Kidney glomerular epithelial cell (primary cell): ENCODE measurements at regions not wholly inside any gene's neighbourhood (a gene's known extent, or its start where the extent isn't known, plus 50 kb on each side); places are given as distances from the start of the nearest gene placed in this dataset.
A peak's percentile ranks its signal among the peaks of the same experiment; 100 is the strongest.

ENCODE experiments used
- DNase-seq: peaks from one replicate; lab custom pipeline; 2025; lab: John Stamatoyannopoulos, UW

DNA sequence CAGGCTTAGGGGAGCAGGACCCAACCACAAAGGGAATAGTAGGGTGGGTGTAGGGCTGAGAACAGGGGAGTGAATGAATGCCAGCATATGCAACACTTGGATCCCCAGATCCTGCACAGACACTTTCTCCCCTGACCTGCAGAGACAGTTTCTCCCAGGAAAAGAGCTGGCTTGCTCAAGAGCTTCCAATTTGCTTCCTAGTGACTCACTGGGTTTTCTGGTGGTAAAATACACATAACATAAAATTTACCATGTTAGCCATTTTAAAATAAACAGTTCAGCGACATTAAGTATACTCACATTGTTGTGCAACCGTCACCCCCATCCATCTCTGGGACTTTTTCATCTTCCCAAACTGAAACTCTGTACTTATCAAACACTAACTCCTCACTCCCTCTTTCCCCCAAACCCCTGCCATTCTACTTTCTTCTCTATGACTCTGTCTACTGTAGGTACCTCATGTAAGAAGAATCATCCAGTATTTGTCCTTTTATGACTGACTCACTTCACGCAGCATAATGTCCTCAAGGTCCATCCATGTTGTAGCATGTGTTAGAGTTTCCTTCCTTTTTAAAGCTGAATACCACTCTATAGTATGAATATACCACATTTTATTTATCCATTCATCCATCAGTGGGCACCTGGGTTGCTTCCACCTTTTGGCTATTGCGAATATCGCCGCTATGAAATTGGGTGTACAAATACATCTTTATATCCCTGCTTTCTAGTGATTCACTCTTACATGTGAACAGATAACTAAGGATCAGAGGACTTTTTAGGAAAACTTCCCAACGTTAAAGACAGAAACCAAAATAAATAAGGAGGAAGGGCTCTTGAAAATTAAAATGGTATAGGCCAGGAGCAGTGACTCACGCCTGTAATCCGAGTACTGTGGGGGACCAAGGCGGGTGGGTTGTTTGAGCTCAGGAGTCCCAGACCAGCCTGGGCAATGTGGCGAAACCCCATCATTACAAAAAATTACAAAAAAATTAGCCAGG, 95.6 kb upstream of the TJP1 start:
- no peak for DNase-seq

GRCh38 chr15:29914511-29914926, 92.3 kb upstream of the TJP1 start:
- DNase-seq, result no peak

DNA sequence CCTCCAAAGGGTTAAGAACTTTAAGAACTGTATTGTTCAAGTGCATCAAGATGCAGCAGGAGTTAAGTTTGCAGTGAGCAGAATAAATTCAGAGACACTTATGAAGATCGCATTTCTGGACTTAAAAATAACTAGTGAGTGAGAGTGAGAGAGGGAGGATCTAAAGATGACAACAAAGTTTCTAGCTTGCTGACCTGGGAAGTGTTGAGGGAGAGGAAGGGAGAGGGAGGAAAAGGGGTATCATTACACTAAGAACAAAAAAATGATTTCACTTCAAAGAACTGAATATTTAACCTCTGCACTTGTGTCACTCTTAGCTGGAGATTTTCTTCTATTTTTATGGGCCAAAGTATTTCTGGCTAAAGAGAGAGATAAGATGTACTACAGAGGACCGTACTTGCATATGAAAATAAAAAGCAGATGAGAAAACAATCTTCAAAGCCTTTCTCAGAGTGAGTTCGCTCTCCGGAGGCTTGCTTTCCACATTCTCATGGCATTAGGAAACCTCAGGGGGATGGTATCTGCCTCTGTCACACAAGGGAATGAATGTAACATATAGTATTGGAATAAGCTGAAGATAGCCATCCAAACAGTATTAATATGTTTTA, 91.4 kb upstream of the TJP1 start:
- no peak for DNase-seq

DNA sequence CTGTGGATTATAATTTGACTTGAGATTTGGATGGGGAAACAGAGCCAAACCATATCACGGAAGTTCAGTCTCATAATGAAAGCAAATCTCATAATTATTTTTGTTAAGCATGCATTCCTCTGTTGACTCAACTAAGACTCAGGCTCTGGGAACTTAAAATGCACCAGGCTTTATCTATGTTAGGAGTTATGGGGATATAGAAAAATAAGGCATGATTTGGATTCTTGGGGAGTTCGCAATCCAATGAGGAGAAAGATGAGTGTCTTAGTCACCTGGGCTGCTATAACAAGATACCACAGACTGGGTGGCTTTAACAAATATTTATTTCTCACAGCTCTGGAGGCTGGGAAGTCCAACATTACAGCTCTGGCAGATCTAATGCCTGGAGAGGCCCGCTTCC, 89.4 kb upstream of the TJP1 start:
- DNase-seq, result no peak

GRCh38 chr15:29910068-29910467, 87.8 kb upstream of the TJP1 start:
- no peak for DNase-seq

DNA sequence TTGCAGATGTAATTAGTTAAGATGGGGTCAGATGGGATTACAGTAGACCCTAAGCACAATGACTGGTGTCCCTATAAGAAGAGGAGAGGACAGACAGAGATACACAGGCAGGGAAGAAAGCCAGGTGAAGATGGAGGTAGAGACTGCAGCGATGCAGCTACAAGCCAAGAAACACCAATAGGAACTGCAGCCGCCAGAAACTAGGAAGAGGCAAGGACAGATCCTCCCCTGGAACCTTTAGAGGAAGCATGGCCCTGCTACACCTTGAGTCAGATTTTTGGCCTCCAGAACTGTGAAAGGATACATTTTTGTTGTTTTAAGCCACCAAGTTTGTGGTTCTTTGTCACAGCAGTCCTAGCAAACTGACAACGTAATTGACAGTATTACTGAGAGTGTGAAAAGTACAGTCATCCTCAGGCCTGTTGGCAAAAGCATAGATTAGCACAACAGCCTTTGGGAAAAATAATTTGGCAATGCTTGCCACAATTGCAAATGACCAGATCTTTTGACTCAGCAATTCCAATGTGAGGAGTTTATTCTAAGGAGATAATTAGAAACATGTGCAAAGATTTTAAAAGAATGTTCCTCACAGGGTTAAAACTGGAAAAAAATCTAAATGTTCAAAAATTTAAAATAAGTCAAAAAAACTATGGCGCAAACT, 82.6 kb upstream of the TJP1 start:
- DNase-seq, result no peak

DNA sequence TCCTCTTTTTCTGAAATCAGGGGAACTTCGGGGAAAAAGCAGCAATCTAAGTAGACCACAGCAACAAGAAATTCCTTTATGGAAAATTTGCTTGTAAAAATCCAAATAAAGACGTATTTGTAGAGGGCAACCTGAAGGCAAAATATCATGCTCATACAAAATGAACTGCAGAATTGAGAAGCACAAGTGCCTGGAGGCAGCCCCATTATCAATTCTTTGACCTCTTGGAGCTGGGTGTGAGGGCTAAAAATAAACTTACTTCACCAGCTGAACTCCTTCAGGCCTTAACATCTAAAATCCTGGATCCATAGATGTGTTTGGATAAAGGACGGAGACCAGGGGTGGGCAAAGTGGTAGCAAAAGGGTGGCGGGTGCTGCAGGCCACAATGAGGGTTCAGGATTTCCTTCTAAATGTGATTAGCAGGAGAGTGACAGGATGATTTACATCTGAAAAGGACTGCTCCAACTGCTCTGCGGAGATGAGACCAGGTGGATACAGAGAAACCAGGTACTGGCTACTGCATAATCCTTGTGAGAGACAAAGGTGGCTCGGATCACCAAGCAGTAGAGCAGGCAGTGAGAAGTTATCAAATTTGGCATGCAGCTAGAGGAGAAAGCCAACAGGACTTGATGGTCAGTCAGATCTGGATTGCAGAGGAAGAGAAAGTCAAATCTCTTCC, 81.7 kb upstream of the TJP1 start:
- no peak for DNase-seq

DNA sequence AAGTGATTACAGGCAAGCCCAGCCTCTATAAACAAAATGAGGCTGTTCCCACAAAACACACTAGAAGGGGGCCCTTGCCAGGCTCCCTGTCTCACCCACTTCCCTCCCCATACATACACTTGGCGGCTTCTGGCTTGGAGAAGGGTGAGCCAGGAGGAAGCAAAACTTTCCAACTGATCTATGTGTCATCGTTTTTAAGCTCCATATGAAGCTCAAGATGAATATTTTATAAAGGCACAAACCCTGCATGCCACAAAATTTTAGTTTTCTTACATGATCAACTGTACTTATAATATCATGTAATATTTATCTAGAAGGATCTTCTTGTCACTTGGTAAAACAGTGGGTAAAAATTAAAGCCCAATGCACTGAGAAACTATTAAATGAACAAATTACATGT, 80.8 kb upstream of the TJP1 start:
- DNase-seq, result no peak

- no peak for DNase-seq
Measured at GRCh38 chr15:29900237-29901189, 78.2 kb upstream of the TJP1 start.

- DNase-seq, result no peak
Measured at GRCh38 chr15:29896062-29896461, 73.8 kb upstream of the TJP1 start.

DNA sequence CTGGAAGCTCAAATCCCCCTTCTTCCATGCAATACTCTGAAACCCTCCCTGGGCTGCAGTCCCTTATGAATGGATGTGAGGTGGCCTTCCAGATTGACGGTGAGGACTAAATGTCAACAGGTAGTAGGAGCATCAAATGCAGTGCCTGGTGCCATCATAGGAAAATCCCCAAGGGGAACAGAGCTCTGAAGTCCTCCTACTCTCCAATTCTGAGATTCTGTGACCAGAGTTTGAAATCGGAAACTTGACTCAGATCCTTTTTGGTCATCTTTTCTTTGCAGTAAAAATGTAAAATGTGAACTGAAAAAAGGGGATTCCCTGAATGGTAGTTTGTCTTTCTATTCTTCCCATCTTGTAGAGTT, 68.8 kb upstream of the TJP1 start:
- no peak for DNase-seq

DNA sequence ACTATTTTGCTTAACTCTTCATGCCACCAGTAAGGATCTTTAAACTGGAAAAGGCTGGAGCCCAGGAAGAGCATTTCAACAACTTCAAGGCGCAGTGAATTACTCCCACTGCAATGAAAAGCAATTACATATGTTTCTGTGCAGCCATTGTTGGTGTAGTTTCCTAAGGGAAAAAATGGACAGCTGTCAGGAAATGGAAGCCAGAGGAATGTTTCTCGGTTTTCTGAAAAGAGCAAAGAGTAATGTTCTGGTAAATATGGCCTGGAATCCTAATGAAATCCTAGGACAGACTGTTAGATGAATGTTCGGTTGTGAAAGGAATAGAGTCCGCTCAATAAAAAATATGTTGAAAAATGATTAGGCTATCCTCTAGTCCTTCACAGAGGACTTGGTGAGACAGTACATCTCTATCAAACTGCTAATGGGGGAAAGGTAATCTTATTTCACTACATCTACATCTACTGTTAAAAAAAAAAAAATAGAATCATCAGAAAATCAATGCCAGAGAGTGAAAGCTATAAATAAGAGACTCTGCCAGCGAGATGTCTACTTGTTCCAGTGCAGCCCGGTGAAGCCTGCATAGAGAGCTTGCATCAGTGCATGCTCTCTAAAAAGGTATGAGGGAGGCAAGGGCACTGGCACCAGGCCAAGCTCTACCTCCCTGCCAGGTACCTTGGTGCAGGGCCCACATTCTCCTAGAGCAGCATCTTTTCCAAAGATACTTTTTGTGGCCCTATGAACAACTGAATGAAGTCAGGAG, 68.2 kb upstream of the TJP1 start:
- DNase-seq, result no peak

DNA sequence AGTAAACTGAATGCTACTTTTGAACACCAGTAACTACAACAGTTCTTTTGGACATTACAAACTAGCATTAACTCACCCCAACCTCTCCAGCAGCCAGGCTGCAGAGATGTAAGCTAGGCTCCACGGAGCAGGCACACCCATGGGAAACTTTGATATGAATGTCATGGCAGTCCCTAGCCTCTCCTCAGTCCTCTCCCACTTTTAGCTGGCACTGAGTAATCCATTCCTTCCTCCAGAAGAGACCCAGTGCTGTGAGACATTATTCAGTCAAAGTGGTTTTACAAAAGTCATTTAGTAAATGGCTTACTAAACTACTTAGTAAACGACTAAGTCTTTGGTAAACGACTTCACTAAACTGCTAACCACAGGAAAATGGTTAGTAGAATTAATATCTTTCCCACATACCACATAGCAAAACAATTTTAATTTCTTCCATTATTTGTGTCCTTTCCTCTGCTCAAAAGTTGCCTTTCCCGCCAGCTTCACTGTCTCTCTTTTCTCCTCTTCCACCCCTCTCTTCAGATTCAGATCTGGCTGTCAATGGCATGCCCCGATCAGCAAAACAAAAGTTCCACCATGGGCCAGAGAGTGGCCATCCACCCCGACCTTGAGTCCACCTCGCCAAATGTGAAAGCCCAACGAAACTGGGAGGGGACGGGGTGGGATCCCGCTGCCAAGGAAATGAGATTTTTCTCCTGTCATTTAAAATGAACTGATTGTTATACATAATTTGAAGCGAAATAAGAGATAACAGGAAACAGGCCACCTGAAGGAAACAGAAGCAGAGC, 67.5 kb upstream of the TJP1 start:
- DNase-seq, result no peak

DNA sequence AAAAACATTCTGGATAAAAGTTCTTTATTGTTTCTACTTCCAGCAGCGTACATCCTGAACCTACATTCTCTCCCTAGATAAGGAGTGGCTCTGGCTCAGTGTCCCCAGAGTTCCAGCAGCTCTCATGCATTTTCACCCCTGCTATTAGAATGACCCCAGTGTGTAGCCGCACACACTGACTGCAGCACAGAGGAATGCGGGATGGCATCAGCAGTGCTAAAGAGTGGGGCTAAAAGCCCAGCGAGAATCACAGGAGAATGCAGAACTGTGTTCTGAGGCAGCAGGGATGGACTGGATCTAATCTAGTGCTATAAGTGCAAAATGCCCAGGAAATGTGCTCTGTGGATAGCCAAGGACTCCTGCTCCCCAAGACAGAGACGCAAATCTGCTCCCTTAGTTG, 66.4 kb upstream of the TJP1 start:
- DNase-seq, result peak; percentile 12

DNA sequence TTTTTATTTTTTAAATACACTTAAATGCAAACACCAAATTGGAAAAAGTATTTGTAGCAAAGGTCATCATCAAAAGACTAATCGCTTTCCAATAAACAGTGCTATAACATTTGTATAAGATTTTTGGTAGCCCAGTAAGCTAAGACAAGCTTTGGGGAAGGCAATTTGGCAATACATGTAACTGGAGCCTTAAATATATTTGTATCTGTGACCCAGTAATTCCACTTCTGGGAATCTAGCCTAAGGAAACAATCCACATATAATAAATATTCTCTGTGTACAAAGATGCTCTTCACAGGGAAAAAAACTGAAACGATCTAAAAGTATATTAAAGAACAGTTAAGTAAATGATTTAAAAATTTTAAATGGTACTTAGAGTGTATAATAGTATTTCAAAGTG, 65.5 kb upstream of the TJP1 start:
- no peak for DNase-seq

DNA sequence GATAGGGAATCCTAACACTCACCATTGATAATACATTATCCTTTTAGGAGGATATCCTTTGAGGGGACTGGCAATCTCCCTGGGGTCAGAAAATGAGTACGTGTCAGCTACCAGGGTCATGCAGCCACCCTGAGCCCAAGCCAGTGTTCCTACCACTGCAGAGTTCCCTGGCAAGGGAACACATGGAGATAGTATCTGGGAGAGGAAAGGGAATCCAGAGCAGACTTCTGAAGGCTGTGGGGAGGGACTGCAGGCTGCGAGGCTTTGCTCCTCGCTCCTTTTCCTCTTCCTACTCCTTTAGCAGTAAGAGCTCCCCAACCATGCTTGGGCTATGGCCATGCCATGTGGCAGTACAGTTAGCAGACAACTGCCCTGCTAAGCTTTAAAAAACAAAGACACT, 62.9 kb upstream of the TJP1 start:
- DNase-seq, result no peak

GRCh38 chr15:29883126-29883525, 60.9 kb upstream of the TJP1 start:
- DNase-seq, result no peak

DNA sequence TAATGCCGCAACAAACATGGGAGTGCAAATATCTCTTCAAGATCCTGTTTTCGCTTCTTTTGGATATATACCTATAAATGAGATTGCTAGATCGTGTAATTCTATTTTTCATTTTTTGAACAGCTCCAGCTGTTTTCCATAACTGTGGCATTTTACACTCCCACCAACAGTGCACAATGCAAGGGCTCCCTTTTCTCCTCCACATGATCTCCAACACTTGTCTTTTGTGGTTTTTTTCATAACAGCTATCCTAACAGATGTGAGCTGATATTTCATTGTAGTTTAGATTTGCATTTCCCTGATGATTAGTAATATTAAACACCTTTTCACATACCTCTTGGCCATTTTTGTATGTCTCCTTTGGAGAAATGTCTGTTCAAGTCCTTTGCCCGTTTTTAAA, 58.6 kb upstream of the TJP1 start:
- DNase-seq, result no peak

- no peak for DNase-seq
Measured at GRCh38 chr15:29880341-29880740, 58.1 kb upstream of the TJP1 start.

- no peak for DNase-seq
Measured at GRCh38 chr15:29874977-29875376, 52.7 kb upstream of the TJP1 start.
